H9 (cell line): ENCODE measurements at regions not wholly inside any gene's neighbourhood (a gene's known extent, or its start where the extent isn't known, plus 50 kb on each side); places are given as distances from the start of the nearest gene placed in this dataset.

Source experiments
- DNase-seq: peaks from one replicate; pipeline ENCODE4 v3.0.0-alpha.2; 2017
- H2AFZ ChIP-seq: one replicate; pipeline ENCODE4 v1.6.1; 2013; ENCODE audit warnings: mild to moderate bottlenecking, low read length, control low read depth, moderate library complexity
- H2AK5ac ChIP-seq: 2 replicates; pipeline ENCODE4 v1.6.1; 2013; ENCODE audit warnings: low read length, control low read depth, mixed read lengths; ENCODE audit not compliant: insufficient read length
- H2BK120ac ChIP-seq: one replicate; pipeline ENCODE4 v1.6.1; 2013; ENCODE audit warnings: low read depth, mild to moderate bottlenecking, low read length, control low read depth, inconsistent platforms; ENCODE audit not compliant: poor library complexity, severe bottlenecking
- H2BK12ac ChIP-seq: 2 replicates; pipeline ENCODE4 v1.6.1; 2013; ENCODE audit warnings: low read length, control low read depth, mixed read lengths, low read depth; ENCODE audit not compliant: insufficient read length
- H2BK15ac ChIP-seq: 2 replicates; pipeline ENCODE4 v1.6.1; 2013; ENCODE audit warnings: low read depth, low read length, control low read depth
- H2BK20ac ChIP-seq: one replicate; pipeline ENCODE4 v1.6.1; 2013; ENCODE audit warnings: low read depth, mild to moderate bottlenecking, low read length, control low read depth, inconsistent platforms; ENCODE audit not compliant: poor library complexity, severe bottlenecking
- H2BK5ac ChIP-seq: 2 replicates; pipeline ENCODE4 v1.6.1; 2013; ENCODE audit warnings: low read length, control low read depth, mixed read lengths; ENCODE audit not compliant: insufficient read length
- H3K14ac ChIP-seq: 2 replicates; pipeline ENCODE4 v1.6.1; 2013; ENCODE audit warnings: low read length, control low read depth; ENCODE audit not compliant: insufficient read depth
- H3K18ac ChIP-seq: 2 replicates; pipeline ENCODE4 v1.6.1; 2013; ENCODE audit warnings: low read depth, mild to moderate bottlenecking, mixed read lengths, low read length, control low read depth; ENCODE audit not compliant: insufficient read length
- H3K23ac ChIP-seq: 2 replicates; pipeline ENCODE4 v1.6.1; 2013; ENCODE audit warnings: low read length, control low read depth, mixed read lengths, low read depth; ENCODE audit not compliant: insufficient read length
- H3K23me2 ChIP-seq: 2 replicates; pipeline ENCODE4 v1.6.1; 2013; ENCODE audit warnings: low read depth, mild to moderate bottlenecking, mixed read lengths, low read length, control low read depth; ENCODE audit not compliant: insufficient read length, poor library complexity, severe bottlenecking
- H3K27ac ChIP-seq: 2 replicates; pipeline ENCODE4 v1.5.1; 2013; ENCODE audit warnings: low read length, control low read depth, mixed read lengths, low read depth; ENCODE audit not compliant: insufficient read length
- H3K27me3 ChIP-seq: 2 replicates; pipeline ENCODE4 v1.6.1; 2013; ENCODE audit warnings: low read length, control low read depth, inconsistent platforms; ENCODE audit not compliant: insufficient read depth
- H3K4ac ChIP-seq: 2 replicates; pipeline ENCODE4 v1.6.1; 2013; ENCODE audit warnings: low read depth, mild to moderate bottlenecking, control low read depth, inconsistent platforms, low read length, moderate library complexity
- H3K4me1 ChIP-seq: 2 replicates; pipeline ENCODE4 v1.6.1; 2013; ENCODE audit warnings: low read length, control low read depth, inconsistent platforms; ENCODE audit not compliant: insufficient read depth
- H3K4me2 ChIP-seq: 2 replicates; pipeline ENCODE4 v1.6.1; 2013; ENCODE audit warnings: low read length, control low read depth, mixed read lengths; ENCODE audit not compliant: insufficient read length, insufficient read depth
- H3K56ac ChIP-seq: 2 replicates; pipeline ENCODE4 v1.6.1; 2013; ENCODE audit warnings: low read depth, mild to moderate bottlenecking, mixed read lengths, low read length, control low read depth; ENCODE audit not compliant: insufficient read length
- H3K79me1 ChIP-seq: 2 replicates; pipeline ENCODE4 v1.6.1; 2013; ENCODE audit warnings: low read depth, mild to moderate bottlenecking, moderate library complexity, low read length, control low read depth, inconsistent platforms; ENCODE audit not compliant: insufficient read depth, poor library complexity, severe bottlenecking
- H3K79me2 ChIP-seq: 2 replicates; pipeline ENCODE4 v1.6.1; 2013; ENCODE audit warnings: low read length, control low read depth, inconsistent platforms; ENCODE audit not compliant: insufficient read depth
- H3K9ac ChIP-seq: 2 replicates; pipeline ENCODE4 v1.6.1; 2013; ENCODE audit warnings: low read length, control low read depth, mixed read lengths; ENCODE audit not compliant: insufficient read length; ENCODE audit errors: extremely low read depth
- H3K9me3 ChIP-seq: one replicate; pipeline ENCODE4 v1.6.1; 2013; ENCODE audit warnings: low read depth, low read length, inconsistent platforms; ENCODE audit not compliant: control insufficient read depth
- H3T11ph ChIP-seq: one replicate; pipeline ENCODE4 v1.6.1; 2013; ENCODE audit warnings: mild to moderate bottlenecking, low read length, control low read depth, inconsistent platforms
- H4K20me1 ChIP-seq: one replicate; pipeline ENCODE4 v1.6.1; 2013; ENCODE audit not compliant: control insufficient read depth, insufficient read length, insufficient read depth
- H4K5ac ChIP-seq: 2 replicates; pipeline ENCODE4 v1.6.1; 2013; ENCODE audit warnings: low read depth, mild to moderate bottlenecking, mixed read lengths, low read length, control low read depth; ENCODE audit not compliant: insufficient read length
- H4K8ac ChIP-seq: replicated peaks from 2 replicates; pipeline ENCODE4 v1.6.1; 2013; ENCODE audit warnings: low read length, control low read depth, mixed read lengths, low read depth; ENCODE audit not compliant: insufficient read length
- H4K91ac ChIP-seq: 2 replicates; pipeline ENCODE4 v1.6.1; 2013; ENCODE audit warnings: low read depth, mild to moderate bottlenecking, moderate library complexity, mixed read lengths, low read length, control low read depth; ENCODE audit not compliant: insufficient read length
- H3K27ac Mint-ChIP-seq, 3 experiments: 2 replicates in 2 of 3; 3 replicates in 1 of 3; pipeline ENCODE4 v1.8.0; 2020 to 2021; ENCODE audit warnings: mixed read lengths in 3 of 3, mild to moderate bottlenecking in 1 of 3, moderate library complexity in 1 of 3
- H3K27me3 Mint-ChIP-seq: 2 replicates; pipeline ENCODE4 v1.8.0; 2021; ENCODE audit warnings: low read depth, mild to moderate bottlenecking, moderate library complexity, mixed read lengths
- H3K36me3 Mint-ChIP-seq, 3 experiments: 2 replicates in 2 of 3; 3 replicates in 1 of 3; pipeline ENCODE4 v1.8.0; 2020 to 2021; ENCODE audit warnings: low read depth in 3 of 3, mixed read lengths in 3 of 3; ENCODE audit not compliant: insufficient read depth in 1 of 3
- H3K4me1 Mint-ChIP-seq, 2 experiments: 2 replicates each; pipeline ENCODE4 v1.8.0; 2020; ENCODE audit warnings: mixed read lengths in 2 of 2
- H3K4me3 Mint-ChIP-seq, 2 experiments: 2 replicates in 1 of 2; 3 replicates in 1 of 2; pipeline ENCODE4 v1.8.0; 2020 to 2021; ENCODE audit warnings: mild to moderate bottlenecking in 2 of 2, mixed read lengths in 2 of 2, moderate library complexity in 1 of 2
- H3K9me3 Mint-ChIP-seq, 2 experiments: 2 replicates in 1 of 2; 3 replicates in 1 of 2; pipeline ENCODE4 v1.8.0; 2020; ENCODE audit warnings: mild to moderate bottlenecking in 2 of 2, mixed read lengths in 2 of 2, moderate library complexity in 1 of 2
- CTCF ChIP-seq: fragments of 200-600 bp; sonication (generic); conservative IDR thresholded peaks from 3 replicates; pipeline ENCODE4 v1.8.0; 2021; ENCODE audit warnings: antibody characterized with exemption, mild to moderate bottlenecking
- WGBS: extraction: QIAGEN DNeasy Blood & Tissue Kit; methylation state at CpG from one replicate; pipeline ENCODE4 v1.1.7; 2013; ENCODE audit warnings: missing lambda C conversion rate, low lambda C conversion rate, mixed read lengths; ENCODE audit not compliant: insufficient read length; ENCODE audit errors: extremely low coverage; 5-methylcytosine and 5-hydroxymethylcytosine counted together

GRCh38 chr5:174303437-174304045 lies 258.0 kb downstream of the NSG2 start:
- H3K27ac Mint-ChIP-seq: no peak overlapping the region
- H4K5ac ChIP-seq: no peak overlapping the region
- H4K91ac ChIP-seq: no peak overlapping the region
- no peaks in the 10 kb centered on the region for H3K36me3 Mint-ChIP-seq
- H3K4me1 Mint-ChIP-seq: peaks cover 26 to 35% of the 10 kb centered on the region in 2 experiments
- H2BK12ac ChIP-seq: no peak overlapping the region
- no peak overlapping the region for H3K9ac ChIP-seq
- no peak overlapping the region for H3K23ac ChIP-seq
- DNase-seq: peak; percentile 15
- H2BK5ac ChIP-seq: no peak overlapping the region
- H3K27me3 ChIP-seq: no peaks in the 10 kb centered on the region
- no peak overlapping the region for H2BK120ac ChIP-seq
- no peak overlapping the region for H3K56ac ChIP-seq
- H3K27me3 Mint-ChIP-seq: peaks cover 15% of the 10 kb centered on the region
- H4K8ac ChIP-seq: no peak overlapping the region
- H3K18ac ChIP-seq: no peak overlapping the region
- H3K23me2 ChIP-seq: no peaks in the 10 kb centered on the region
- H2BK15ac ChIP-seq: no peak overlapping the region
- no peaks in the 10 kb centered on the region for H4K20me1 ChIP-seq
- H3K14ac ChIP-seq: no peak overlapping the region; the same call in 1 of the 2 replicates
- H3K9me3 Mint-ChIP-seq: no peaks in the 10 kb centered on the region; a peak in 1 of 5 replicates
- no peaks in the 10 kb centered on the region; the same call in 1 of the 2 replicates for H3K4me1 ChIP-seq
- H3K9me3 ChIP-seq: no peaks in the 10 kb centered on the region
- no peak overlapping the region for H2AK5ac ChIP-seq
- no peak for TF ChIP-seq CTCF
- no peaks in the 10 kb centered on the region for H3K79me1 ChIP-seq
- H2AFZ ChIP-seq: no peak overlapping the region
- WGBS: no CpG with 5 or more reads among the region's 10 CpGs
- no peak overlapping the region for H3K27ac ChIP-seq
- H2BK20ac ChIP-seq: no peak overlapping the region
- H3T11ph ChIP-seq: no peak overlapping the region
- no peak overlapping the region for H3K4me2 ChIP-seq
- no peak overlapping the region for H3K4me3 Mint-ChIP-seq
- H3K79me2 ChIP-seq: no peaks in the 10 kb centered on the region
- no peak overlapping the region for H3K4ac ChIP-seq
